ENCODE measurements at regions not wholly inside any gene's neighbourhood (a gene's known extent, or its start where the extent isn't known, plus 50 kb on each side); places are given as distances from the start of the nearest gene placed in this dataset.
"Not testable (repeated sequence)": the region's sequence is repeated elsewhere in the genome, so short reads cannot be mapped to it uniquely, and the experiment has no call there.

DNA sequence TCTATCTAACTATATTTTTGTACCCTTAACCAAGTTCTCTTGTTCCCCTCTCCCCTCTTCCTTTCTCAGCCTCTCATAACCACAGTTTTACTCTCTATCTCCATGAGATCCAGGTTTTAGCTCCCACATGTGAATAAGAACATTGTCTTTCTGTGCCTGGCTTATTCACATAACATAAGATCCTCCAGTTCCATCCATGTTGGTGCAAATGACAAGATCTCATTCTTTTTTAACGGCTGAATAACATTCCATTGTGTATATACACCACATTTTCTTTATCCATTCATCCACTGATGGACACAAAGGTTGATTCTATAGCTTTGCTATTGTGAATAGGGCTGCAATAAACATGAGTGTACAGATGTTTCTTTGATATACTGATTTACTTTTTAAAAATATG is 83.9 kb upstream of the TMEM178A start:
- DNase-seq (ENCODE audit: low spot score): no peak

DNA sequence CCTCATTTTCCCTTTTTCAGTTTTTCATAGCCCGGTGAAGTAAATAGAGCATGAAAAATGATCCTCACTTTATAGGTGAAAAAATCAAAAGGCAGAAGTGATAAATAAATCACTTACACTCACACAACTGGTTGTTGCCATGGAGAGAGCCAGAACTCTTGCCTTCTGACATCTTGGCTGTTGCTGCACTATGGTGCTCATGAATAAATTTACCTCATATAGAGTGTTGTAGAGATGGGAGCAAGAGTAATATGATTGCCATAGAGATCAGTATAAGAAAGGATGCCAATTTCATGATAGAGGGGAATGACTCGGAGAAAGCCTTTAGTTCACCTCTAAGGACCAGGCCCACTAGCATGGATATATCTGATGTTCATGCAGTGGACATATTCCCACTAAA is 82.5 kb upstream of the TMEM178A start:
- DNase-seq (ENCODE audit: low spot score): no peak

GRCh38 chr2:39583781-39584180 is 81.9 kb upstream of the TMEM178A start:
- no peak for DNase-seq (ENCODE audit: low spot score)

DNA sequence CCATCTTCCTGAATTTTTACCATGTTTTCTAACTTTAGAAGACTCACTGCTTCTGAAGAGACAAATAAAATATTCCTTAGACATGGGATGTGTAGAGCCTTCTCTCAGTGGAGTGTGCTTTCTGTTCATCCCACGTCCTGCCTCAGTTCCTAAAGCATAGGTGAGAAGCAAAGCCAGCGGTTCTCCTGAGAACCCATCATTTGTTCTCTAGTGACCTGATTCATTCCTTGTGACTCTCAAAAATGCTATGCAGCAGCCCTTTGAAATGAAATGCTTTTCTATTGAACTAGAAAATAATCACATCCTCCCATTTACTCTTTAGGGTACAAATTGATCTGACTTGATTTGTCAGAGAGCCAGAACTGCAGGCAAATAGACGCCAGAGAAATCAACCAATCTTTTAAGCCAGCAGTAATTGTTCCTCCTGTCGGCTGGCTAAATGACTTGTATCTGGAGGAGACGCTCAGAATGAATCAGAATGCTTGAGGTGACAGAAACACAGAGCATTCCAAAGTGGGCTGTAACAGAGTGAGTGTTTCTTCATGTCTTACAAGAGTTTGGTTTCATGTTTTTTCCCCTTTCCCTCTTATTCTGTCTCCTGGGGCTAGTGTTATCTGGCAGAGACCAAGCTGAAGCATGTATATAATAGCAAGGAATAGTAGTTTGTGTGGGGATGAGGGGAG is 81.3 kb upstream of the TMEM178A start:
- DNase-seq (ENCODE audit: low spot score): peak; percentile 25

GRCh38 chr2:39585531-39585930 is 80.2 kb upstream of the TMEM178A start:
- not testable (repeated sequence) for DNase-seq (ENCODE audit: low spot score)

DNA sequence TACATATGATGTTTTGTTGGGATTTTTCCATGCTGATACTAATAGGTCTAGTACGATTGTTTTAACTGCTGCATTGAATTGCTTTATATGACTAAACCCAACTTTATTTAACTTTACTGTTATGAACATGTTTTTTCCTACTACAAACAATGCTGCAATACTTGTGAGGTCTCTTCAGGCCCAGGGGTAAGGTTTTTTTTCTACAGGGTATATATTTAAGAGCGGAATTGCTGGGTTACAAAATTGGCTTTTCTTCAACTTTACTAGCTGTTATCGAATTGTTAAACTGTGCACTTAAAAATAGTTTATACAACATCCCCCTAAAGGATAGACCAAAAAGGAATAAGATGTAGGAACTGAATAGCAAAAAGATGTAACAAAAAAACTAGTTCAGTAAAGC is 78.5 kb upstream of the TMEM178A start:
- DNase-seq (ENCODE audit: low spot score): no peak

GRCh38 chr2:39587641-39588040 is 78.1 kb upstream of the TMEM178A start:
- no peak for DNase-seq (ENCODE audit: low spot score)

- DNase-seq (ENCODE audit: low spot score): peak; percentile 95
These were observed 72.0 kb upstream of the TMEM178A start for GRCh38 chr2:39593439-39594393.

DNA sequence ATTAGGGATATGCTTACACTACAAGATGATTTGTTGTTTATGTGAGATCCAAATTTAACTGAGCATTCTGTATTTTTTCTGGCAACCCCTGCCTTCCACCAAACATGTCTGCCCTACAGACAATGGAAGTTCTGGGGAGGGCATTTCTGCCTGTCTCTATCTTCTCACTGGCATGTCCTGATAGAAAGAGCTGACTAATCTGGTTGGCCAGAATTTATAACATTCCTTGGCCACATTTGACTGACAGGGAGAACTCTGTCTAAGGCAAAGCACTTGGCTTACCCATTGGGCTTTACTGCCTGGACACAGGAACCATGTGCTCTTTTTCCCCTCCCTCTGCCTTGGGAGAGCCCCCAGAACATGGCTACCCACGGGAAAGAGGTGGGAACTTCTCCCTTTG is 70.6 kb upstream of the TMEM178A start:
- DNase-seq (ENCODE audit: low spot score): no peak

- DNase-seq (ENCODE audit: low spot score): no peak
These were observed 68.4 kb upstream of the TMEM178A start for GRCh38 chr2:39597314-39597713.

DNA sequence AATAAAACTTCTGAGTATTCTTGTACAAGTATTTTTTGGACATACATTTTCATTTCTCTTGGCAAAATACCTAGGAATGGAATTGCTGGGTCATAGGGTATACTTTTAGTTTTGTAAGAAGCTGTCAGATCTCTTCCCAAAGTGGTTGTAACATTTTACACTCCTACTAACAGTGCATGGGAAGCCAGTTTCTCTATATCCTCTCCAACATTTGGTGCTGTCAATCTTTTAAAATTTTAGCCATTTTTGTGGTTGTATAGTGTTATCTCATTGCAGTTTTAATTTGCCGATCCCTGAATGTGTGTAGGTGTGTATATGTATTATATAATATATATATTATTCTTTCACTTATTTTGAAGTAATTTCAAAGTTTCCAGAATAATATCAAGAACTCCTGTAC is 63.1 kb upstream of the TMEM178A start:
- DNase-seq (ENCODE audit: low spot score): no peak

GRCh38 chr2:39603436-39603835 is 62.3 kb upstream of the TMEM178A start:
- DNase-seq (ENCODE audit: low spot score): no peak

DNA sequence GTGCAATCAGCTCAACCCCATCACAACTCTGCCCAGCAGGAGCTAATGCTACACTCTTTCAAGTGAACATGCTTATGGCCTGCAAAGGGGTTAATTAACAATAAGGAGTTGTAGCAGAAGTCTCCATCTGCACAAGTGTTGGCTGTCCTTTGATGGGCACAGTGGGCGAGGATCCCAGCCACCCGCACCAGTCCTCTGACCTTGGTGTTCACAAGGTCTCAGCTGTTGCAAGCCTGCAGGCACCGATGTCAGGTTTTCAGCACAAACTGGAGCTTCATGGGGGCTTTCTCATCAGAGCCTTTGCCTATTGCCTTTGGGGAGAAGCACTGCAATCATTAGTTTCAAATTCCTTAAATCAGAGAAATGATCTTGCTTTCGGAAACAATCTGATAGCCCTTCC is 60.9 kb upstream of the TMEM178A start:
- no peak for DNase-seq (ENCODE audit: low spot score)

DNA sequence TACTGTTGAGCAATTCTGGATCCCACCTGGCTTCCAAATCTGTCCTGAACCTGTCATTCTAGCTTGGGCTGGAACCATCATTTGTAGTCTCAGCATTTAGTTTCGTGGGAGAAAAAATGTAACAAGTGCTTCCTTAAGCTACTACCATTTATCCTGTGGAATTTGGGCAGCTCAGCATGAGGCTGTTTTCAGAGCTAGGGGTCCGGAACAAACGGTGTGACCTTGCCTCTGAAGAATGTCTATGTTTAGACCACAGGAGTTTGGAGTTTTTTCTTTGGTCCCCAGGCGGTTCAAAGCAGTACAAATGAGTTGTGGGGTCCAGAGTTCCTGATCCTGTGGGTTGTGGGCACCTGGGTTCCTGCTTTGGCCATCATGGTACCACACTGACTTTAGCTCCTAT is 59.1 kb upstream of the TMEM178A start:
- peak; percentile 69 for DNase-seq (ENCODE audit: low spot score)

GRCh38 chr2:39607538-39608262 is 58.0 kb upstream of the TMEM178A start:
- peak; percentile 77 for DNase-seq (ENCODE audit: low spot score)

DNA sequence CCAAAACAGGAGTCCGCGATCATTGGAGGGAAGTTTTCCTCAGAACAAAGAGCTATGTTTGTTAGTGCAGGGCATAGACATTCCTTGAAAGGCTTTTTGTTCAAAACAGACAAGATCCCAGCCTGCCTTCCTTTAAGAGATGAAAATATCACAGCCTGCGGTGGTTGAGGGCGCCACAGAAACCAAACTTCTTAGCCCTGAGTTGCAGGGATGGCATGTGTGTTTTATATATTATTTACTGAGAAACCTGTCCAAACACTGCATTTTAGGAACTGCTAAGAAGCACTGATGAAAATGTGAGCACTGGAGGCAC is 57.5 kb upstream of the TMEM178A start:
- DNase-seq (ENCODE audit: low spot score): no peak

DNA sequence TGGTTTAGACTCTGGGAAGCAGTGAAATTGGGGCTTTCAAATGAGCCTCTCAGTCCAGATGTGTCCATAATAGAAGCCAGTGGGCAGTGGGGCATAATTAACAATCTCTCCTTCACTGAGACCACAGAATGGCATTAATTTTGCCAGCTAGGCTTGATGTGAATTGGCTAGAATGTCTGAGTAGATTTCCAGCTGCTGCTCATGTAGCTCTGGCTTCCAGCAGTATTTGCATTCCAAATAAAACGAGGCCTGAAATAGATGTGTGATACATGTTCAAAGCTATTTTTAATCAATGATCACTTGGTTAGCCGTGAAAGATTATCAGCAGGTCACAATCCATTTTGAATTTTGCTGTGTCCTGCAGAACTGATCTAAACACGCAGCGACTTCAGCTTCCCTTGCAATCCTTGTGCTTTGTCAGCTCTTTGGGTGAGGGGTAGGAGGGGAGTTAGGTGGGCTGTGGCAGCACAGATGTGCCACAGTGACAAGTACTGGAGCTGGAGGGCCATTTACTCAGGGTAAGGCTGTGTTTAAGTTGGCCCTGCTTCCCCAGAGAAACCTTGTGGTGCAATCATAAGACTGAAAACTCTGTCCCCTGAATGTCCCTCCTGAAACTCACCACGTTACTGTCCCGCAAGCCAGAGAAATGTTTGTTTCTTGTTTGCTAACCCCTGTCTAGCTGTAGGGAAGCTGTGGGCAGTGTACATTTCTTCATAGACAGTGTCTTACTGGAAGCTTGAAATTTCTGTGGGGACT is 56.9 kb upstream of the TMEM178A start:
- peak; percentile 31 for DNase-seq (ENCODE audit: low spot score)

- no peak for DNase-seq (ENCODE audit: low spot score)
These were observed 55.8 kb upstream of the TMEM178A start for GRCh38 chr2:39609917-39610316.

GRCh38 chr2:39615675-39616074 is 50.0 kb upstream of the TMEM178A start:
- DNase-seq (ENCODE audit: low spot score): peak; percentile 71
